ENCODE measurements at regions not wholly inside any gene's neighbourhood (a gene's known extent, or its start where the extent isn't known, plus 50 kb on each side); places are given as distances from the start of the nearest gene placed in this dataset.
"Not testable (repeated sequence)": the region's sequence is repeated elsewhere in the genome, so short reads cannot be mapped to it uniquely, and the experiment has no call there.

DNA sequence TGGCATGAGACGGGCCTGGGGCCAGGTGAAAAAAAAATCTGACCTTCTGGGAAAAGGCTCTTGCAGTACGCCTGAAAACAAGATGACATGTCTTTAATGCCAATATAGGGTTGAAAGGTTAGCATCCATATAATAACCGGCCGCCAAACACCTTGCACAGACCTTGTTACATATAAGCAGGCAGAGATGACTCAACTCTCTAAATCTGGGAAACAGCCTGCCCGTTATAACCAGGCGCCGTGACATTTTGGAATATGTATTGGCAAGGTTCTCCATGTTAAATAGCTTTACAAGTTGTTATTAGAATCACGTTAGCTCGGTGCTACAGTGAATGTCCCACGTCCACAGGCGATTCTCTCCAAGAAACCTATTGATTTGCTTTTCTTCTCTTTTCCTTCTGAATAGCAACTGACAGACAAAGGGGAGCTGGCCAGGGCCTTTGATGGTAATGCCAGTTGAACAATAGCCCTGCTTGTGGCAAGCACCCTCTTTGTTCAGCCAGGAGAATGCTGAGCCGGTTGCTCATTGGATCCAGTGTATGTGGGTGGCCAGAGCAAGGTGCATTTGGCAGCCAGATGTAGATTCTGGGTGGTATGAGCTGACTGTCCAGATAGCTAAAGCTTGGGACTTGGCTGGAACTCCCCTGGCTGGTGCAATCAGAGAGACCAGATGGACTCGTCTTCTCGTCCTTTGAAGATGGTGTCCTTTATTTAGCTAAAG is 80.1 kb upstream of the AUTS2 start:
- no peak for DNase-seq (ENCODE audit: low read depth)

DNA sequence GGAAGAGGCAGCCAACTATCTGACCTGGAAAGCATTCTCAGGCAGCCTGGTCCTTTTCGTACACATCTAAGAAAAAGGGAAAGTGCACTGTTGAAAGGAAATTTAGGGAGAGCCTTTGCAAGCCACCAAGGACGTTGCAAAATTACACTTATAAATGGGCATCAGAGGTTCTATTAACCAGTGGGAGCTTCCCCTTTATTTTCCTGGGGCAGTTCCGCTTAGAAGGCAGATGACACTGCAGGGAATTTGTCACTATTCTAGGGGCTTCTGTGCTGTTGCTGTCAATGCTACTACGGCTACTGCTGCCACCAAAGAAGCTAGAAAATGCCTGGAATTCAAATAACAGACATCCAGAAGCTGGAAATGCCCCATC is 79.6 kb upstream of the AUTS2 start:
- no peak for DNase-seq (ENCODE audit: low read depth)

DNA sequence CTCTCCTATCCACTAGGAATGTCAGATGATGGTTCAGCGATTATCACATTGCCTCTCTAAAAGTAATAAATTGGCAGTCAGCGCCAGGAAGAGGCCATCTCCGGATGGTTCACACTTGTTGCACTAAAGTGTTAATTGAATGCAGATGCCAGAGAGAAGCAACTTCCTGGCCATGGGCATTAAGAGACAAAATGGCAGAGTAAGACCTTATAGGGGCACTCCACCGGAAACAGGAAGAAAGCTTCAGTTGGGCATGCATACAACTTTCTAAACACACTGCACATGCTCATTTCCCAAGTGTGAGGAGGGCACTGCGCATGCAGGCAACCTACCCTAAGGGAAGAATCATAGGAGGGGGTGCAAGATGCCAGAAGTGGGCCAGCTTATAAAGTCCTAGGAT is 71.7 kb upstream of the AUTS2 start:
- no peak for DNase-seq (ENCODE audit: low read depth)

DNA sequence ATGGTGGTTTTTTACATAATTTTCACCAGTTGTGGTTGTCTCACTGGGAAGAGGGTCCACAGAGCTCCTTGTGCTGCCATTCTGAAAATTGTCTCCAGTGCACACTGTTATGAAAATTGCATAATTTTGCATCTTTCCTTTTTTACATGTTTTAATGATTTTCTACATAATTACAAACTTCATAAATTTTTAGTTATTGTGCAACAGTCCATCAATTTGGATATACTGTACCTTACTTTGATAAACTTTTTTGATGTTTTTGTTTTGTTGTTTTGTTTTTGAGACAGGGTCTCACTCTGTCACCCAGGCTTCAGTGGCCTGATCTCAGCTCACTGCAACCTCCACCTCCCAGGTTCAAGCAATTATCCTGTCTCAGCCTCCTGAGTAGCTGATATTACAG is 70.6 kb upstream of the AUTS2 start:
- no peak for DNase-seq (ENCODE audit: low read depth)

DNA sequence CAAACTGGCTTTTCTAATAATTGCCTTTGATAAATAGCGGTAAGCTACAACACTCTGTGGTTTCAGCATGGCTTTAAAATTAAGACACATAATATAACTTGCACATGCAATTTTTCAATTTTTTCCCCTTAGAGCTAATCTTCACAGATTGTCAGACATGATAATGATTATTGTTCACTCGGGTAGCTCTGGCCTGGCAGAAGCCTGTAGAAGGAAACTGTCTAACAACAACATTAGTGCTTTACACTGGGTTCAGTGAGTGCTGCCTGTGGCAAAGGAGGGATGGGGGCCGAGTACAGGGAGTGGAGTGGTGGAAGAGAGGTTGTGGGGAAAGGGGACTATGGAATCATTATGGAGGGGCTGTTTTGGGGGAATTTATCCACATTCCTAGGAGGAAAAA is 67.2 kb upstream of the AUTS2 start:
- no peak for DNase-seq (ENCODE audit: low read depth)

DNA sequence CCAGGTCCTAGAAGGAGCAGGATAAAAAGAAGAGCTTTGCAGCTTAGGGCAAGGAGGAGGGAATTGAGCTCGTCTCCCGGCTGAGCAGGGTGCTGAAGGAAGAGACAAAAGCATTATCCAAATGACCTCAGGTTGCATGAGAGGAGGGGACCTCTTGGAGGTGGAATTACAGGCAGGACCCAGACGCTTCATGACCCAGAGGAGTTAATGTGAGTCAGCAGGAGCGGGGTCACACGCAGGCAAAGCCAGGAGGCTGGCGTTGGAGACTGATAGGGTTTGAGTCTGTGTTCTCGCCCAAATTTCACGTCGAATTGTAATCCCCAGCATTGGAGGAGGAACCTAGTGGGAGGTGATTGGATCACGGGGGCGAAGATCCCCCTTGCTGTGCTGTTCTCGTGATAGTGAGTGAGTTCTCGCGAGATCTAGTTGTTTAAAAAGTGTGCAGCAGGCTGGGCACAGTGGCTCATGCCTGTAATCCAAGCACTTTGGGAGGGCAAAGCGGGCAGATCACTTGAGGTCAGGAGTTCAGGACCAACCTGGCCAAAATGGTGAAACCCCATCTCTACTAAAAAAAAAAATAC is 63.7 kb upstream of the AUTS2 start:
- DNase-seq (ENCODE audit: low read depth), result no peak

DNA sequence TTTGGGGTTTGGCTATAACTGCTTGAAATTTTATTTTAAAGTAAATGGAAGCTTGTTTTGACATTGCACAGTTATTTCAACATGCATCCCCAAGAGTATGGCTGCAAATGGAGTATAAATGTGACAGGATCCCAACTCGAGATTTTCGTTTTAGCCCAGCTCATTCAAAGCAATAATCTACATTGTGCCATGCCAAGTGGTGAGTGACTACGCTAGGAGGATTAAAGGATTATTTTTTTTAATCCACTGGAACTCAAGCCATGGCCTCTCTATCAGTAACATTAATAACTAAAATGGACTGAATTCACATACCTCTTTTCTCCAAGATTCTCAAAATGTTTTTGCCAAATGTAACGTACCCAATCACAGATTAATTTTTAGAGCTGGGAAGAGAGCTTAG is 60.6 kb upstream of the AUTS2 start:
- no peak for DNase-seq (ENCODE audit: low read depth)

DNA sequence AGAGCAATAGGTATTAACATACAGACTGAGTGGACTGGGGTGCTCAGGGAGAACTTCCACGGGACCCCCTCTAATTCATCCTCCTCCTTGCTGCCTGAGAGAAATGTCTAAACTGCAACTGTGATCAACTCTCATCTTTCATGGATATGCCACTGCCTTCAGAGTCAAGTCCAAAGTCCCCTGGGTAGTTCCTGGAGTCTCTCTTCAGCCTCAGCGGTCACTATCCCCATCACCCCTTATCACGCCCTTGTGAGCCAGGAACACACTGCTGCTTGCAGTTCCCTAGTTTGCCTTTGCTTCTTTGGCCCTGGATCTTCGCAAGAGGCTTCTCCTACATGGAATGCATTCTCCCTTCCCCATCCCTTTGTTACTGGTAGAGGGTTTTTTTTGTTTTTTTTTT is 58.7 kb upstream of the AUTS2 start:
- no peak for DNase-seq (ENCODE audit: low read depth)

DNA sequence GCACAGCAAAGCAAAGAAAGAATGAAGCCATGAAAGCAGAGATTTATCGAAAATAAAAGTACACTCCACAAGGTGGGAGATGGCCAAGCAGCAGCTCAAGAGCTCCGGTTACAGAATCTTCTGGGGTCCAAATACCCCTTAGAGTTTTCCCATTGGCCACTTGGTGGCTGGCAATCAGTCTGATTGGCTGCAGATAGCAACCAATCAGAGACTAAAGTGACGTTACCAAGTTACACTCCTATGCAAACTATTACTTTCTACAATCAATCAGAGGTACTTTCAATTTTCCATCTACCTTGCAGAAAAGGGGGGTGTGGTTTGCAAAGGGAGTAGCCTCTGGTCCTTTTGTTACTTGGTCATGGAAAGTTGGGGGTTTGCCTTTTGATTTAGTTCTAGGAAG is 58.0 kb upstream of the AUTS2 start:
- DNase-seq (ENCODE audit: low read depth), result no peak

DNA sequence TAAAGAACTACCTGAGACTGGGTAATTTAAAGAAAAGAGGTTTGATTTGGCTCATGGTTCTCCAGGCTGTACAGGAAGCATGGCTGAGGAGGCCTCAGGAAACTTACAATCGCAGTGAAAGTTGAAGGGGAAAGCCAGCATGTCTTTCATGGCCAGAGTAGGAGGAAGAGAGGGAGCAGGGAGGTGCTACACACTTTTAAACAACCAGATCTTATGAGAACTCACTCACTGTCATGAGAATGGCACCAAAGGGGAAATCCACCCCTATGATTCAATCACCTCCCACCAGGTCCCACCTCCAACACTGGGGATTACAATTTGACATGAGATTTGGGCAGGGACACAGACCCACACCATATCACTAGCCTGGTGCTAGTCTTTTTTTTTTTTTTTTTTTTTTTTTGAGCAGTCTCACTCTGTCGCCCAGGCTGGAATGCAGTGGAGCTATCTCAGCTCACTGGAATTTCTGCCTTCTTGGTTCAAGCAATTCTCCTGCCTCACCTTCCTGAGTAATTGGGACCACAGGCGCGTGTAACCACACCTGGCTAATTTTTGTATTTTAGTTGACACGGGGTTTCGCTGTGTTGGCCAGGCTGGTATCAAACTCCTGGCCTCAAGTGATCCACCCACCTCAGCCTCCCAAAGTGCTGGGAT is 56.4 kb upstream of the AUTS2 start:
- DNase-seq (ENCODE audit: low read depth), result not testable (repeated sequence)

DNA sequence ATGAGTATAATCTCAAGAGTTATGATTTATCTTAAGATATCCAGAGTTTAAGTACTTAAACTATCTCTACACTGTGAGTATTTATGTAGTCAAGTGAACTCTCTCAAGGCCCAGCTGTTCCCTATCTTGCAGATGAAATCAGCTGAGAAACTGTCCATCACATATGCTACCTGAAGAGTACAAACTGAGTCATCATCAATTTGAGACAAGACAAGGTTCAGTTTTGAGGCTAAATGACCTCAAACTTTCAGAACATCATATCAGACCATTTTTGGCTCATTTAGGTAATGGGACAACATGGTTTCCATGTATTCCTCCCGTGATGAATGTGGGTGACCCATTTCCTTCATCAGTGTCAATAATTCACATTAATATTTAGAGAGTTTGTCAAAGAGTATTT is 53.1 kb upstream of the AUTS2 start:
- DNase-seq (ENCODE audit: low read depth), result no peak
